ENCODE measurements at regions not wholly inside any gene's neighbourhood (a gene's known extent, or its start where the extent isn't known, plus 50 kb on each side); places are given as distances from the start of the nearest gene placed in this dataset.

DNA sequence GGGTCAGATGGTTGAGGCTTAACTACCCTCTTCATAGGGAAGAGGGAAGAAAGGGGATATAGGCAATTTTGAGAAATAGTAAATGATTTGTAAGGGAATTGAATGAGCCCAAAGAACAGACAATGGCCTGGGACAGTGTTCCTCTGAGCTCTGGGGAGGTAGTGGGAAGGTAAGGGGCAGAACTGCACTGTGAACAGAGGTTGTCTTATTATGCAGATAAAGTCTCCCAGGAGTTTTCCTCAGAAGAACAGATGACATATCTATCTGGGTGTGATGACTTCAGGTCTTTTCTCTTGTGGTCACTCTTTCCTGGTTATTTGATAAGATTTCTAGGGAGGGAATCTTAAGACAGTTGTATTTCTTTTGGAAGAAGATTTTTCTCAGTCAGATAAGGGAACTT, 296.1 kb downstream of the ZEB1 start:
- Mint-ChIP-seq H3K4me3 (no peak overlapping the region), H3K27ac (no peak overlapping the region), H3K4me1 (no peaks in the 10 kb centered on the region), H3K9me3 (peaks cover 0 to 8% (median under 1%) of the 10 kb centered on the region in 8 donors), H3K36me3 (no peaks in the 10 kb centered on the region), H3K27me3 (peaks cover 20 to 32% of the 10 kb centered on the region in 2 donors)
- CTCF ChIA-PET (ENCODE audit: partially characterized antibody), result no interaction called here
- no peak for DNase-seq
- Histone ChIP-seq H3K4me3 (ENCODE audit: low read length in 2 of 2) (no peak overlapping the region), H3K9me3 (ENCODE audit: control insufficient read depth in 1 of 2, low read length in 2 of 2) (no peaks in the 10 kb centered on the region), H3K4me1 (ENCODE audit: insufficient read depth, low read length) (no peaks in the 10 kb centered on the region), H3K27ac (ENCODE audit: low read depth, low read length) (no peak overlapping the region), H3K27me3 (ENCODE audit: insufficient read depth, low read length) (no peaks in the 10 kb centered on the region), H3K36me3 (ENCODE audit: insufficient read depth, low read length) (no peaks in the 10 kb centered on the region)
- POLR2A ChIA-PET (ENCODE audit: partially characterized antibody), result no interaction called here
- intact Hi-C loops (cut with micrococcal nuclease), result no loop called here

DNA sequence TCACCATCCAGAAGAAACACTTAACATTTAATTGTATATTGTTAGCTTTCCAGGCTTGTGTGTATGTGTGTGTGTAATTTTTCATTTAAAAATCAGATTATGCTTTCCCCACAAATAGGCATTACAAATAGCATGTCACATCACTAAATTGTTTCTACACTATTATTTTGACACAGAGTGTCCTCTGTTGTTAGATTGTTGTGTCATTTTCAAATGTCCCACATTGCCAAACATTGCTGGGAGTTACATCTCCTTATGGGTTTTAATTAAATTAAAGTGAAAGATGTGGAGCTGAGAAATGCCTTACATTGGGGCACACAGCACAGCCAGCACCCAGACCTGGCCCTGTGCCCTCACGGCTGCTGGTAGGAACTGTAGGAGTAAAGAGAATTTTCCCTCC, 295.6 kb downstream of the ZEB1 start:
- CTCF ChIA-PET (ENCODE audit: partially characterized antibody), result no interaction called here
- DNase-seq, result no peak
- POLR2A ChIA-PET (ENCODE audit: partially characterized antibody), result no interaction called here
- no peak overlapping the region for H3K27ac ChIP-seq (ENCODE audit: low read depth, low read length)
- Mint-ChIP-seq H3K27ac (no peak overlapping the region), H3K9me3 (peaks cover 0 to 8% (median under 1%) of the 10 kb centered on the region in 8 donors), H3K4me1 (no peaks in the 10 kb centered on the region), H3K36me3 (no peaks in the 10 kb centered on the region), H3K4me3 (no peak overlapping the region), H3K27me3 (peaks cover 22 to 37% of the 10 kb centered on the region in 2 donors)
- H3K4me3 ChIP-seq (ENCODE audit: low read length in 2 of 2), result no peak overlapping the region
- no peaks in the 10 kb centered on the region for H3K4me1 ChIP-seq (ENCODE audit: insufficient read depth, low read length)
- H3K36me3 ChIP-seq (ENCODE audit: insufficient read depth, low read length), result no peaks in the 10 kb centered on the region
- intact Hi-C loops (cut with micrococcal nuclease), result no loop called here
- no peaks in the 10 kb centered on the region for H3K9me3 ChIP-seq (ENCODE audit: control insufficient read depth in 1 of 2, low read length in 2 of 2)
- H3K27me3 ChIP-seq (ENCODE audit: insufficient read depth, low read length), result no peaks in the 10 kb centered on the region

DNA sequence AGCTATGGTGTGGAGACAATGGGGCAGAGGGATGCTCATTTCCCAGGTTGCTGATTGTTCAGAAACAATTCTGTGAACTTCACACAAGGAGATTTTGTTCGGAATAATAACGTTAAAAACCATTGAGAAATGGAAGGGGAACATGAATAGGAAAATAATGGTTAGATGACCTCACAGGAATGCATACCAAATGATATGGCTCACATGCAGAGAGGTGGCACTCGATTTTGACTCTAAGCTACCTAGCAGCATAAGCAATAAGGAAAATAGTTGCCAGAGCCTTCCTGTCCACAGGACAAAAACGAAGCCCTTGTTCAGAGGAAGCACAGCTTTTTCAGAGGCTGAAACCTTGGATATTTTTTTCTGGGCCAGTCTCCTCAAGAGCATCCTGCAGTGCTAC, 293.1 kb downstream of the ZEB1 start:
- H3K36me3 Mint-ChIP-seq, result no peaks in the 10 kb centered on the region
- Histone ChIP-seq H3K27ac (ENCODE audit: low read depth, low read length) (no peak overlapping the region), H3K27me3 (ENCODE audit: insufficient read depth, low read length) (no peaks in the 10 kb centered on the region), H3K9me3 (ENCODE audit: control insufficient read depth in 1 of 2, low read length in 2 of 2) (no peaks in the 10 kb centered on the region), H3K4me3 (ENCODE audit: low read length in 2 of 2) (no peak overlapping the region), H3K36me3 (ENCODE audit: insufficient read depth, low read length) (no peaks in the 10 kb centered on the region), H3K4me1 (ENCODE audit: insufficient read depth, low read length) (no peaks in the 10 kb centered on the region)
- ChIA-PET POLR2A (ENCODE audit: partially characterized antibody) (no interaction called here), CTCF (ENCODE audit: partially characterized antibody) (no interaction called here)
- no peaks in the 10 kb centered on the region for H3K4me1 Mint-ChIP-seq
- H3K27me3 Mint-ChIP-seq, result peaks cover 24 to 41% of the 10 kb centered on the region in 2 donors
- DNase-seq, result no peak
- H3K27ac Mint-ChIP-seq, result no peak overlapping the region
- no peak overlapping the region for H3K4me3 Mint-ChIP-seq
- H3K9me3 Mint-ChIP-seq, result peaks cover 0 to 8% (median under 1%) of the 10 kb centered on the region in 8 donors
- intact Hi-C loops (cut with micrococcal nuclease), result no loop called here

DNA sequence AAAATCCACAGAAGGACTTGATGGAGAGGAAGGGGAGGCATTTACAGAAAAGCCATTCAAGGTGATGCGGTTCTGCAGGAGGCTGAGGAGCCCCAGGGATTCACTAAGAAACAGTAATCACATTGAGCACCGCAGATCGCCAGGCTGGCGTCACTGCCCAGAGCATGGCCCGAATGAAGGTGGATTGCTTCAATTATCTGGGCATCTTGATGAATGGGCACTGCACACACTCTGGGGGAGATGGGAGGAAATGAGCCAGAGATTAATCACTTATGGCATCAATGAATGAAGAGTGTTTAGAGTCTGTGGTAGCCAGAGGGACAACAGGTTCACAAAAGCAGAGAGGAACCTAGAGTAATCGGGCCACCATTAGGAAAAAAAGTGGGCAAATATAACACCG, 292.1 kb downstream of the ZEB1 start:
- intact Hi-C loops (cut with micrococcal nuclease), result no loop called here
- ChIA-PET CTCF (ENCODE audit: partially characterized antibody) (no interaction called here), POLR2A (ENCODE audit: partially characterized antibody) (no interaction called here)
- no peaks in the 10 kb centered on the region for H3K36me3 ChIP-seq (ENCODE audit: insufficient read depth, low read length)
- Mint-ChIP-seq H3K27me3 (peaks cover 22 to 39% of the 10 kb centered on the region in 2 donors), H3K36me3 (no peaks in the 10 kb centered on the region), H3K4me3 (no peak overlapping the region), H3K9me3 (peaks cover 0 to 8% (median under 1%) of the 10 kb centered on the region in 8 donors), H3K4me1 (no peaks in the 10 kb centered on the region), H3K27ac (no peak overlapping the region)
- no peak overlapping the region for H3K4me3 ChIP-seq (ENCODE audit: low read length in 2 of 2)
- no peaks in the 10 kb centered on the region for H3K9me3 ChIP-seq (ENCODE audit: control insufficient read depth in 1 of 2, low read length in 2 of 2)
- H3K27me3 ChIP-seq (ENCODE audit: insufficient read depth, low read length), result no peaks in the 10 kb centered on the region
- no peak overlapping the region for H3K27ac ChIP-seq (ENCODE audit: low read depth, low read length)
- H3K4me1 ChIP-seq (ENCODE audit: insufficient read depth, low read length), result no peaks in the 10 kb centered on the region
- no peak for DNase-seq

DNA sequence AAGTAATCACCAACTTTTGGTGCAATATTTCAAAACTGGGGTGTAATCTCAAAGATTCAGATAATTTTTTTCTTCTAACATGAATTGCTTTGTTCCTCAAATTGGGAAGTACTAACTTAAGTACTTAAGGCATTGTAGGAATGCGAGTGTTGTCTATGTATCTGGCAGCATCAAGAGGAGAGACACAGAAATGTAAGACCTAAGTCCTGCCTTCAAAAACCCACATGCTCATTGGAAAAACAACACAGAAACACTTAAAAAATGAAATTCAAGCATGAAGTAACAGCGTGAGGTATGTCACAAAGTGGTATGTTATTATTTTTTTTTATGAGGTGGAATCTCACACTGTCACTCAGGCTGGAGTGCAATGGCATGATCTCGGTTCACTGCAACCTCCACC, 288.5 kb downstream of the ZEB1 start:
- H3K27me3 Mint-ChIP-seq, result peaks cover 8 to 24% of the 10 kb centered on the region in 2 donors
- intact Hi-C loops (cut with micrococcal nuclease), result no loop called here
- Histone ChIP-seq H3K4me1 (ENCODE audit: insufficient read depth, low read length) (peaks cover 11% of the 10 kb centered on the region), H3K27me3 (ENCODE audit: insufficient read depth, low read length) (no peaks in the 10 kb centered on the region), H3K36me3 (ENCODE audit: insufficient read depth, low read length) (no peaks in the 10 kb centered on the region), H3K4me3 (ENCODE audit: low read length in 2 of 2) (no peak overlapping the region), H3K9me3 (ENCODE audit: control insufficient read depth in 1 of 2, low read length in 2 of 2) (no peaks in the 10 kb centered on the region), H3K27ac (ENCODE audit: low read depth, low read length) (no peak overlapping the region)
- DNase-seq, result no peak
- CTCF ChIA-PET (ENCODE audit: partially characterized antibody), result interaction anchor here (0.6 kb wide), 1 partner anchor 889 kb away, joined by 3 read pairs; no protein-coding TSS in a partner anchor
- H3K27ac Mint-ChIP-seq, result no peak overlapping the region
- peaks cover 8 to 11% (median 10%) of the 10 kb centered on the region in 4 donors for H3K4me1 Mint-ChIP-seq
- H3K9me3 Mint-ChIP-seq, result no peaks in the 10 kb centered on the region
- no peaks in the 10 kb centered on the region for H3K36me3 Mint-ChIP-seq
- POLR2A ChIA-PET (ENCODE audit: partially characterized antibody), result no interaction called here
- no peak overlapping the region for H3K4me3 Mint-ChIP-seq

DNA sequence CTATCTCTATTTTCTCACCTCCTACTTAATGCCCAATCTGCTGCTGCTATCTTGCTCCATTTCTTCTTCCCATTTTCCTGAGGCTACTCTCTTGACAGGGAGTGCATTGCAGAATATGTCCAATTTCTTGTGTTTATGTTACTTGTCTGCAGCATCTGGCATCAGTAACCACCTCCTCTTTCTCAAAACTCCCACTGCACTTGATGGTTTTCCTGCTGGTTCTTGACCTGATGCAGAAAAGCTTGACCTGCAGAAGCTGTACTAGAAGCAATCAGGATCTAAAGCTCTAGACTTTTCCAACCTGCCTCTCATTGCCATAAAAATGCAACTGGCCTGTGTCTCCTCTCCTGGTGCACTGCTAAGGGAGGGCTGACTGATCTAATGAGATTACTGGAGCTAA, 287.8 kb downstream of the ZEB1 start:
- H3K4me3 ChIP-seq (ENCODE audit: low read length in 2 of 2), result no peak overlapping the region
- ChIA-PET POLR2A (ENCODE audit: partially characterized antibody) (no interaction called here), CTCF (ENCODE audit: partially characterized antibody) (no interaction called here)
- Mint-ChIP-seq H3K27ac (no peak overlapping the region), H3K27me3 (peaks cover 8 to 22% of the 10 kb centered on the region in 2 donors), H3K4me3 (no peak overlapping the region), H3K36me3 (no peaks in the 10 kb centered on the region), H3K4me1 (peaks cover 8 to 11% (median 10%) of the 10 kb centered on the region in 4 donors), H3K9me3 (no peaks in the 10 kb centered on the region)
- H3K4me1 ChIP-seq (ENCODE audit: insufficient read depth, low read length), result peaks cover 11% of the 10 kb centered on the region
- intact Hi-C loops (cut with micrococcal nuclease), result no loop called here
- no peaks in the 10 kb centered on the region for H3K27me3 ChIP-seq (ENCODE audit: insufficient read depth, low read length)
- no peaks in the 10 kb centered on the region for H3K9me3 ChIP-seq (ENCODE audit: control insufficient read depth in 1 of 2, low read length in 2 of 2)
- DNase-seq, result no peak
- no peak overlapping the region for H3K27ac ChIP-seq (ENCODE audit: low read depth, low read length)
- H3K36me3 ChIP-seq (ENCODE audit: insufficient read depth, low read length), result no peaks in the 10 kb centered on the region

DNA sequence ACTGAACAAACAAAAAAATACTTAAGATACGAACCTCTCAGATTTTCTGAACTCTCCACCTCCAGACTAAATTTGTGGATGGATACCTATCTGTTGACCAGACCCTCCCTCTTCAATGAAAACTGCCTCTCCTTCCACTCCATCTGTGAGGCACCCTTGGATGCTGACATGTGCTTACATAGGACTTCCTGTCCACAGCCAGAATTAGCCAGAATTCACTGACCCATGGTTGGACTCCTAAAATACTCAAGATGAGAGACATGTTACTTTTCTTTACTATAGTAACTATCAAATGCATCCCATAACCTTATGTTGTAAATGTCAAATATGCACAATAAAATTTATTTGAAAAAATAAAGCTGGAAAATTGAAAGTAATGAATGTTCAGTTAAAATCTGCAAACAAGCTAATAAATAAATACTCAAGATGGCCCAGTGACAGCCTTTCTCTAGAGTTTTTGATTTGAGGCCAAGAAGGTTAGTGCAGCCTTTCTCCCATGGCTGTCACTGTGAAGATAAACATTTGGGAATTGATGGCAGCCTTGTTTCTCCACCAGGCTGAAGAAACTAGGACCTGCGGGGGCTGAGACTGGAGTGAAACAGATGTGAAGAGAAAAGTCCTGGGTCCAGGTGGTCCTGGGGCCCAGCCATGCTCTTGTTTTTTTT, 287.0 kb downstream of the ZEB1 start:
- H3K4me3 ChIP-seq (ENCODE audit: low read length in 2 of 2), result no peak overlapping the region
- ChIA-PET CTCF (ENCODE audit: partially characterized antibody) (no interaction called here), POLR2A (ENCODE audit: partially characterized antibody) (no interaction called here)
- no peaks in the 10 kb centered on the region for H3K9me3 ChIP-seq (ENCODE audit: control insufficient read depth in 1 of 2, low read length in 2 of 2)
- no peaks in the 10 kb centered on the region for H3K36me3 Mint-ChIP-seq
- H3K27me3 Mint-ChIP-seq, result peaks cover 6 to 13% of the 10 kb centered on the region in 2 donors
- no peak overlapping the region for H3K4me3 Mint-ChIP-seq
- H3K4me1 ChIP-seq (ENCODE audit: insufficient read depth, low read length), result peaks cover 11% of the 10 kb centered on the region
- no peaks in the 10 kb centered on the region for H3K27me3 ChIP-seq (ENCODE audit: insufficient read depth, low read length)
- no peak for DNase-seq
- no peaks in the 10 kb centered on the region for H3K36me3 ChIP-seq (ENCODE audit: insufficient read depth, low read length)
- no peak overlapping the region for H3K27ac ChIP-seq (ENCODE audit: low read depth, low read length)
- H3K4me1 Mint-ChIP-seq, result peaks cover 8 to 11% (median 10%) of the 10 kb centered on the region in 4 donors
- H3K9me3 Mint-ChIP-seq, result no peaks in the 10 kb centered on the region
- no peak overlapping the region for H3K27ac Mint-ChIP-seq
- intact Hi-C loops (cut with micrococcal nuclease), result no loop called here

DNA sequence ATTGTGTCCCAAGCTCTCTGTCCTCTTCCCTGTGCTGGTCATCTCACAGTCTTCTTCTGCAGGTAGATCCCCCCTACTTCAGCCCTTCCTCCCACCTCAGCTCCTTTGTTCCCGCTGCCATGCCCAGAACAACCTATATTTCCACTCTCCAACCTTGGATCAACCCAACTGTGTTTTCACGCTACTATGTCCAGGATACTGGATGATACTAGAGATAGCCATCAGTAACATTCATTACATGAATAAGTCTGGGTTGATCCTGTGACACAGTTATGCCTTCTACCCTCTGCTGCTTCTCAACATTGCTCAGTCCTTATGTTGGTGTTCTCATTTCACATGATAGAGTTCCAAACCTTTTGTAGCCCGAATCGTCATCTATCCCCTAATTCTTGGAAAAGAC, 286.4 kb downstream of the ZEB1 start:
- intact Hi-C loops (cut with micrococcal nuclease), result no loop called here
- H3K27ac Mint-ChIP-seq, result no peak overlapping the region
- Histone ChIP-seq H3K36me3 (ENCODE audit: insufficient read depth, low read length) (no peaks in the 10 kb centered on the region), H3K27me3 (ENCODE audit: insufficient read depth, low read length) (no peaks in the 10 kb centered on the region), H3K9me3 (ENCODE audit: control insufficient read depth in 1 of 2, low read length in 2 of 2) (no peaks in the 10 kb centered on the region), H3K4me1 (ENCODE audit: insufficient read depth, low read length) (peaks cover 11% of the 10 kb centered on the region), H3K4me3 (ENCODE audit: low read length in 2 of 2) (no peak overlapping the region), H3K27ac (ENCODE audit: low read depth, low read length) (no peak overlapping the region)
- H3K27me3 Mint-ChIP-seq, result peaks cover 4 to 9% of the 10 kb centered on the region in 2 donors
- no peak for DNase-seq
- H3K9me3 Mint-ChIP-seq, result no peaks in the 10 kb centered on the region
- ChIA-PET CTCF (ENCODE audit: partially characterized antibody) (no interaction called here), POLR2A (ENCODE audit: partially characterized antibody) (no interaction called here)
- H3K4me3 Mint-ChIP-seq, result no peak overlapping the region
- H3K36me3 Mint-ChIP-seq, result no peaks in the 10 kb centered on the region
- H3K4me1 Mint-ChIP-seq, result peaks cover 8 to 11% (median 10%) of the 10 kb centered on the region in 4 donors
